HG02852 (cell line): ENCODE measurements at regions not wholly inside any gene's neighbourhood (a gene's known extent, or its start where the extent isn't known, plus 50 kb on each side); places are given as distances from the start of the nearest gene placed in this dataset.
"Not testable (repeated sequence)": the region's sequence is repeated elsewhere in the genome, so short reads cannot be mapped to it uniquely, and the experiment has no call there.

ENCODE experiments used
- ATAC-seq: cut with Tn5 transposase; IDR thresholded peaks from one replicate; pipeline ENCODE4 v1.9.1; 2021; ENCODE audit warnings: mild to moderate bottlenecking, moderate library complexity; ENCODE audit not compliant: unreplicated experiment

DNA sequence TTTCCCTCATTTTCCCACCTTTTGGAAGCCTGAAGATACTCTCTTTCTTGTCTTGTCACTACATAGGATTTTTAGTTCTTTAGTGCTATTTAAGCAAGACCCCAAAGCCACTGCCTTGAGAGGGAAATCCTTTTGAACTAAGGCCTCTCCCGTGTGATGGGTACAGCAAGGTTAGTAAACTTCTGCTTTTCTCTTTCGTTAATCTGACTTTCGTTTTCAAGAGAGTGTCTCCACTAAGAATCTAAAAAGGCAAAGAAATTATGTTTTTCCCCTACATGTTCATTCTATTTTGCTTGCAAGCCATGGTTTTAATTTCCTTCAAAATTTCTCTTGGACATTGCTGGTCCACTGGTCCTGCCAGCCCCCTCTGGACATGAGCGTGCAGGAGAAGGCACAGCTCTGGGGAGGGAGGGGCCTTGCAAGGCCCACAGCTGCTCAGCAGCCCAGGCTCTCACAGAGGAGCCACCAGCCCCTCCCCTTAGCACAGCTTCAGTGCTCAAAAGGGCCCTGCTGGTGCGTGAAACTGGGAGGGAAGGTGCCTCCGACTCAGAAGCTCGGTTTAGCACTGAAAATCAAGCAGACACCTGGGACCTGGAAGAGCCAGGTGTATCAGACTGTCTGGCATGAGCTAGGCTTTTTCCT, 210.9 kb upstream of the GALNT2 start:
- peak; percentile 98 for ATAC-seq

- ATAC-seq: no peak
Measured at GRCh38 chr1:229857585-229857984, 209.5 kb upstream of the GALNT2 start.

GRCh38 chr1:229859026-229859425, 208.0 kb upstream of the GALNT2 start:
- ATAC-seq: no peak

GRCh38 chr1:229860926-229861325, 206.1 kb upstream of the GALNT2 start:
- ATAC-seq: no peak

- ATAC-seq: no peak
Measured at GRCh38 chr1:229862017-229862774, 204.8 kb upstream of the GALNT2 start.

DNA sequence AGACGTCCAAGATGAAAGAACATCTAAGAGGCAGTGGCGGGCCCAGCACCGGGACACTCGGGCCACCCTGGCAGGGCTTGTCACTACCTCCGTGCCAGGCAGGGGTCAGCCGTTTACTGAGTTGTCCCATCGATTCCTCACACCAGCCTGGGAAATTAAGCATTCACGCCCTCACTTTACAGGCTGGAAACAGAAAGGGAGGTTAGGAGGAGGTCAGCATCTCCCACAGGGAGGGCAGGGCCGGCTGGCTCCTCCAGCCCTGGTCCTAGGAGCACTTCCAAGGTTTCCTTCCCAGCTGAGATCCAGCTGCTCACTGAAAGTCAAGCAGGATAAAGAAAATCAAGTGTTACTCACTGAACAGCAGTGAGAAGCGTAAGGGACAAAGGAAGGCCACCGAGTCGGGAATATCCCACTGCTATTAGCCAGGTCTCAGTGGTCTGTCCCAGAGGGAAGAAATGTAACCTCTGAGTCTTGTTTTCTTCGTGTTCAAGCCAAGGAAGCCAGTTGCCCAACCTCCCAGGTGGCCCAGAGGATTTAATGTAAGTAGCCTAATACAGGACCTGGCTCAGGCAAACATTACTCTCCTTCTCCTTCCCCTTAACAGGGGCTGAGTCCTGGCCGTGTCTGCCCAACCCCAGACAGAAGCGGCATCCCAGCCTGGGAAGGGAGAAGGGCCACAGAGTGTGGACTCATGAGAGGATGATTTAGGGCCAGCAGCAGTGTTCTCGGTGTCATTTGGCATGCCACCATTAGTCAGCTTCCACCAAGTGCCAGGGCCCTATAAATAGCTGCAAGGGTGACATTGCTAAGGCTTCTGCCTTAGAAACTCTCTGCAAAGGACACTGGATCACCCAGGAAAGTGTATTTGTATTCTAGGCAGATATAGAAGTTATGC, 203.1 kb upstream of the GALNT2 start:
- ATAC-seq: no peak

- ATAC-seq: no peak
Measured at GRCh38 chr1:229864686-229865230, 202.3 kb upstream of the GALNT2 start.

DNA sequence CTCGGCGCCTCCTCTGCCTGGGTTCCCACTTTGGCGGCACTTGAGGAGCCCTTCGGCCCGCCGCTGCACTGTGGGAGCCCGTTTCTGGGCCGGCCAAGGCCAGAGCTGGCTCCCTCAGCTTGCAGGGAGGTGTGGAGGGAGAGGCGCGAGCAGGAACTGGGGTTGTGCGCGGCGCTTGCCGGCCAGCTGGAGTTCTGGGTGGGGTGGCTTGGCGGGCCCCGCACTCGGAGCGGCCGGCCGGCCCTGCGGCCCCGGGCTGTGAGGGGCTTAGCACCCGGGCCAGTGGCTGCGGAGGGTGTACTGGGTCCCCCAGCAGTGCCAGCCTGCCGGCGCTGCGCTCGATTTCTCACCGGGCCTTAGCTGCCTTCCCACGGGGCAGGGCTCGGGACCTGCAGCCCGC, 201.7 kb upstream of the GALNT2 start:
- ATAC-seq: not testable (repeated sequence)

DNA sequence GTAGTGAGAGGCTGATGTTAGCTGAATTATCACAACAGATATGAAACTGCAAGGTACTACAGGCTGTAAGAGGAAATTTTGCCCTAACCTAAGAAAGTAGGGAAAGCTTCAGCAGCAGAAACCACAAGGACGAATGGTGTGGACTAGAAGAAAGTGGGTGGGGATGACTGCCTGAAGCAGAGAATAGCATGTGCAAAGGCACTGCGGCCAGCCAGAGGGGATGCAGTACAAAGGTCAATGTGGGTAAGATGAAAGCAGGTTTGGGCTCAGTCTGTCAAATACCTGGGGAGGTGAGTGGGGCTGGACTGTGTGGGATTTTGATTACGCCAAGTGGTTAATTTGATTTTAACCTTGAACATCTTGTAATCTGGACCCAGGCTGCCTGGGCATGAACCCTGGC, 199.3 kb upstream of the GALNT2 start:
- no peak for ATAC-seq

- ATAC-seq: no peak
Measured at GRCh38 chr1:229869240-229869639, 197.8 kb upstream of the GALNT2 start.

DNA sequence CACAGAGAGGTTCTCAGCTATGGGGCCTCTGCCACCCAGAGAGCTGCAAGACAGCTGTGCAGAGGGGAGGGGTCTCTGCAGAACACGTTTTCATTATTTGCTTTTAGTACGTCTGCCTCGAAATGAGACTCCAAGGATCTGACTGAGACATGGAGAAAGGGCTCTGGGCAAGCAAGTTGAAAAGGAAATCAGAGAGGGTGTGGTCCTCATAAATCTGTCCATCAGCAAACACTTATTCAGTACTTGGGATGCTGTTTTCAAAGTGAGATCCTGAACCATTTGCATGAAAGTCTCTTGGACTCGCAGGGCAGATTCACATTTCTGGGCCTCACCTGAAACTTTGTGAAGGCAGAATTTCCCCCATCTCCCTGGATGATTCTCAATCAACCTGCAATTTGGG, 197.4 kb upstream of the GALNT2 start:
- no peak for ATAC-seq

DNA sequence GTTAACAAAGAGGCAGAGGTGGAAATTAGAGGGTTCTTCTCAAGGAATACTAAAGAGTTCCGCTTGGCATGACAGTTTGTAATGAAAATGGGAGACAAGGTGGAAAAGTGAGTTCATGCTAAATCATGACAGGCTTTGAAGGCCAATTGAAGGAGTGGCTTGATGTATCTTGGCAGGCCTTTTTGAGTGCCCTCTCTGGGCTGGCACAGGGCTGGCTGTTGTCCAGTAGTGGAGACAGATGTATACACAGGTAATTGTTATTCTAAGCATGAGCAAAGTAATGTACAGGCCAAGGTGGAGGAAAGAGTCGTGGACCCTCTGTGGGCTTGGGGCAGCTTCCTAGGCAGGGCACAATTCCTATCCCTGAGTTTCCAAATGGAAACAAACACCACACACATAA, 196.7 kb upstream of the GALNT2 start:
- ATAC-seq: no peak

DNA sequence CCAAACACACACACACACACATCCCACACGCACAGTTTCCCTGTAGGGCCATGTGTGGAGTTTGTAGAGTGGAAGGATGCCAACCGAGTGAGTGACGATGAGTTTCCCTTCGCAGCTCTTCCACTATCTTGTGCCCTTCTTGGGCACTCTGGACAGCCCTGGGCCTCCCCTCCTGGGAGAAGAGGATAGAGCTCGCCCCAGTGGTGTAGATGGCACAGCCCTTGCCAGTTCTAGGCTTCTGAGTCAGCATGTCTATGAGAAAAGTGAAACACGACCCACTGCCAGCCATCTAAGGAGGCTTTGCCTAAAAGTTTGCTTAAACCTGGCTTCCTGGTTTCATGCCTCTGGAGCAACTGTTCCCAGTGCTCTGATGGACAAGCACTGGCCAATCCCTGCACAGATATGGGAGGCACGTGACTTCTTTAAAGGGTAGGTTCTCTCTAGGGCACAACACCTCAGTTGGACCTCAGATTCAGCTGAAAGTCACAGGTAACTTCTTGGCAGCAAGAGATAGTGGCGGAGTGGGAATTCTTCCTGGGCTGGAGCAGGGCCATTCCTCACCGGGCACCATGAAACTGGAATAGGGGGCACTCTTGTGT, 195.9 kb upstream of the GALNT2 start:
- ATAC-seq: no peak

DNA sequence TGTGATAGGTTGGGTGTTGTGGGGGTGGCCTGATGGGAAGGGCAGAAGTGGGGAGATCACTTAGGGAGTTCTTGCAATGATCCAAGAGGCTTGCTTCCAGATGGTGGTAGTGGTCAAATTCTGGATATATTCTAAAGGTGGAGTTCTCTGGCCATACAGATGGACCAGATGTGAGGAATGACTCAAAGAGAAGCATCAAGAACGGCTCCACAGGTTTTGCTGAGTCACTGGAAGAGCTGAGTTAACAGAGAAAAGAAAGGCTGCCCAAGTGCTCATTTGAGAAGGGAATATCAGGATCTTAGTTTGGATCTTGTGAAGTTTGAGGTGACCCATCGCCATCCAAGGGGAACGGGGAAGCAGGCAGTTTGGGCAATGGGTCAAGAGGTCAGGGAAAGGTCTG, 192.9 kb upstream of the GALNT2 start:
- ATAC-seq: no peak

- no peak for ATAC-seq
Measured at GRCh38 chr1:229874609-229875008, 192.4 kb upstream of the GALNT2 start.

GRCh38 chr1:229875086-229875485, 192.0 kb upstream of the GALNT2 start:
- ATAC-seq: no peak

DNA sequence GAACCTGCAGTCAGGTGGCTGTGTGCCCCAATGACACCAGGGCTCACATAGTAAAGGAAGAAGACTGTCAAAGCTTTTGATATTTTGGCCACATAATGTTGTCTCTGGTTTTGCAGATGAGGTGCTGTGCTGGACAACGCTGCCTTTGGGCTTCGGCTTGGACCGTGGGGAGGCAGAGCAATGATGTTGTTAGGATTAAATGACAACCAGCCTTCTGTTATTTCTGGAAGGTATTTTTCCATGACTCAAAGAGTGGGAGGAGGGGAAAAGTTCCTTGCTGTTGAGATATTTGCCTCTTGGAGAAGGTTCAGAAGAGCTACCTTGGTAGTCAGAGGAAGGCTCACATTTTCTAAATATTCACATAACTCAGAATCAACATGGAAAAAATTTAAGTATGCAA, 187.3 kb upstream of the GALNT2 start:
- no peak for ATAC-seq

GRCh38 chr1:229880271-229881170, 186.5 kb upstream of the GALNT2 start:
- no peak for ATAC-seq

- no peak for ATAC-seq
Measured at GRCh38 chr1:229882621-229883020, 184.4 kb upstream of the GALNT2 start.
